Fibroblast of skin of right biceps (primary cell): ENCODE measurements at regions not wholly inside any gene's neighbourhood (a gene's known extent, or its start where the extent isn't known, plus 50 kb on each side); places are given as distances from the start of the nearest gene placed in this dataset.
A peak's percentile ranks its signal among the peaks of the same experiment; 100 is the strongest.

Experiments used
- DNase-seq: peaks from one replicate; pipeline ENCODE4 v3.0.0-alpha.2; 2013

DNA sequence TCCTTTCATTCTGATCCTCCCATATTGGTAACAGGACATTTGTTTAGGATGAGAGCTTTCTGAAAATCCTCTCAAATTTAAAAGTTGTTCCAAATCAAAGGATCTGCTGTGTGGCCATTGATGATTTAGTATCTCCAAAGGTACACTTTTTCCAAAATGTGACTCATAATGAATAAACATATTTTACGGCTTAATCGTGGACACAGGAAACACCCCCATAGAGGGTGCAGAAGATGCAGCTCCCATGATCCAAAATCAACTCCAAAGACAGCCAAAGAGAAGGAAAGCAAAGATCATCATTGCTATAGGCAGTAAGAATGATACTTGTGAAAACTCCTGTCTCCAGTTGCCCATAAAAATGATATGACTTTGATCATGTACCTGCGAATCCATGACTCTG, 239.7 kb downstream of the PIK3R1 start:
- DNase-seq = peak; percentile 42

DNA sequence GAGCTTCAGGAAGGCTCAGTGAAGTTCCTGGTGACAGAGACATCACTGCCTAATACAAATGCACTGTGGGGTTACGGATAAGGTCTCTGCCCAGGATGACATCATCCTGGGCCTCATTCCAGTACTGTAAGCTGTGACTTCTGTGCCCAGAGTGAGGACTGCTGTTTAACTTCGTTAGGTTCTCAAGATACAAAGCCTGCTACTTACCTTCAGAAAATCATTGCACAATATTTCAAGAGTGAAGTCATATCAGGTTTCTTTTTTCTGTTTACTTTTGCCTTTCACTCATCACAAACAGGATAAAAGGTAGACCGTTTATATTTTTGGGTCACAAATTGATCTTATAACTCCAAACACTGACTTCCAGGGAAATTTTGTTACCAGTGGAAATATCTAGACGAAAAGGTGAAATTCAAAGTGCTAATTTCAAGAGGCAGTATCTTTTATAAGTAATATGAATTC, 241.2 kb downstream of the PIK3R1 start:
- DNase-seq = peak; percentile 61

DNA sequence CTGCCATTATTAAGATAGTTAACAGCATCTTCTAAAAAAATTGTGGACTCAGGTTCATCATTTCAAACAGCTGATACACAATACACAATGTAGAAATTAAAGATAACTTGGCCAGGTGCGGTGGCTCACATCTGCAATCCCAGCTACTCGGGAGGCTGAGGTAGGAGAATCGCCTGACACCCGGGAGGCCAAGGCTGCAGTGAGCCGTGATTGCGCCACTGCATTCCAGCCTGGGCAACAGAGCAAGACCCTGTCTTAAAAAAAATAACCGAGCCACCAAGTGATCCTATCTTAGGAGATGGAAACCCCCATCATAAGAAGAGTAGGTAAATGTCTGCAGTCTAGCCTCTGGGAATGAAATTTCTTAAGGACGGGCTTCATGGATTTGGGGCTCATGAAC, 241.7 kb downstream of the PIK3R1 start:
- no peak for DNase-seq

DNA sequence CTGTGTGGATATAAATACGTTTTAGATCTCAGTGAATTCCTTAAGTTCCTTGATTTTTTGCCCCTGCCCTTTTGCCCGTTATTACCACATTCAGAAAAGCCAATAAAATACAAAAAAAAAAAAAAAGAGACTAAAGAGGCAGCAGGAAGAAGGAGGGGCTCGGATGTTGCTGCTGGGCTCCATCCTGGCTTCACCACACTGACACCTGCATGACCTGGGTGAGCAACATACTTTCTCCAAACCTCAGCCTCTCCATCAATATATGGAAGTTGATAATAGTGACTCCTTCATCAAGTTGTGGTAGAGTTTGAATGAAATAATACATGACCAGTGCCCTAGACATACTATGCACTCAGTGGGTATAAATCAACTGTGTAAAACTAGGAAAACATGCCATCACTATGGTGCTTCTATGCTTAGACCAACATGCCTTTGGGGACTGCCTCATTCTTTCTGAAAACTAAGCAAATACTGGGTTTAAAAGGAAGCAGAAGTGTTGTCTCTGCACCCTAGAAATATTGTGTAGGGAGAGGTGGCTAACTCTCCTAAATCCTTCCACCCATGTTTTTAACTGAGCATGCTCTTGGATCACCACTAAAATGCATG, 243.0 kb downstream of the PIK3R1 start:
- DNase-seq = no peak

DNA sequence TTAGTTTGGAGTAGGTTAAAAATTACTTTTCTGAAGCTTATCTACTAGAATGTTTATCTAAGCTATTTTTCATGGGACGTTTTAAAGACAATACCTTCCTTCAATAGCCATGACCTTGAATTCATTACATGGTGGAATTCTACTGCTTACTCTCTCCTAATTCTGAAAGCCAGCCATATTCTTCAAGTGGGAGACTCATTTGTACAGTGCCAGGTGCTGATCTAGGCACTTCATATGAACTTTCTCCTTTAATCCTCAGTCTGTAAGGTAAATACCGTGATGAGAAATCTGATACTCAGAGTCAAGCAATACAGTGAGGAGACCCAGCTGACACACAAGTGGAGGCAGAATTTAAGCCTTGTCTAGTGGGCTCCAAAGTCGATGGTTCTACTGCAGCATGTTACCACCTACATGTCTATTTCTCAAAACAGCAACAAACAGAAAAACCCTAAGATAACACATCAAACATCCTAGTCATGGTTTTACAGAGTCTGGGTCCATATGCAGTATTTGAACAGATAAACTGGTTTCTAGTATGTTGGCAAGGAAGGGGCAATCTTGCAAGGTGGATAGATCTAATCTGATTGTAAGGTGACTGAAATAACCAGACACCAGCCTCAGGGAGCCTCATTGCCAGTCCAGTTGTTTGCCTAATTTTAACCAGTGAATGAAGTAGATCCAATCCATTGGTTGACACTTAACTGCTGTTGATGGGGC, 243.7 kb downstream of the PIK3R1 start:
- DNase-seq = no peak

DNA sequence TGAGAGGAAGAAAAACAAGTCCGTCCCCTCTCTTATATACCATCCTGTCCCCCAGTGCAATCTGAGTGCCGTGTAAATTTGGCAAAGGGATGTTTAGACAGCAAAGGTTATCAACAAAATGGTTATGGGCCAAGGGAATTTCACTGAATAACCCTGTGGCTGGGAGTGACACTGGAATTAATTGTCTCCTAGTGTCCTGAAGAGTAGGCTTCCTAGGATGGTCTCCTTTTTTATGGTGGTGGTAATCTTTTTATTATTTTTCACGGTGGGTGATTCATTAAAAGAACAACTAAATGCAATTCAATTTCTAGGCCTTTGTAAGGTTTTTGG, 244.2 kb downstream of the PIK3R1 start:
- no peak for DNase-seq

DNA sequence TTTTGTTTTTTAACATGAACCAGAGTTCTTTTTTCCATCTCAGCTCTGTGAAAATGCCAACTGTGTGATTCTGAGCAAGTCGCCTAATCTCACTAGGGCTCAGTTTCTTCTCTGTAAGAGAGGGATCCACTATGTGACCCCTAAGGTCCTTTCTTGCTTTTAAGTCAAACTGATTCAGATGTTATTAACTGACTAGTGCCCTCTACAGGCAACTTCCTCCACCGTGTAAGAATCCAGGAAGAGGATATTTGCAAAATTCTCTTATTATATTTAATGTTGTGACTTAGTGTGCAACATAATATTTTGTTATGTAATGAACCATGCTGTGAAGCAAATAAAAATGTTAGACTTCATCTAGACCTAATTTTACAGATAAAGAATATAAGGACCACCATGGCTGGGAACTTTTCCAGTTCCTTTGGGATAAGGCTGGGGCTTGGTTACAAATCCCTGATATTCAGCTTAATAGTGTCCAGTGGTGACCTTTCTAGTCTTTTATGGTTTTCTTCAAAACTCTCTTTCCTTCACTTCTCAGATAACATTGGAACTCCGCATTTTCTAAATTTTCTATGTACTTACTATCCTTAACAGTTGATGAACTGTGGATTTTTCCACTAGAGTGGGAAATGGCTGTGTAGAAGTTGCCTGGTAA, 244.7 kb downstream of the PIK3R1 start:
- peak; percentile 56 for DNase-seq

DNA sequence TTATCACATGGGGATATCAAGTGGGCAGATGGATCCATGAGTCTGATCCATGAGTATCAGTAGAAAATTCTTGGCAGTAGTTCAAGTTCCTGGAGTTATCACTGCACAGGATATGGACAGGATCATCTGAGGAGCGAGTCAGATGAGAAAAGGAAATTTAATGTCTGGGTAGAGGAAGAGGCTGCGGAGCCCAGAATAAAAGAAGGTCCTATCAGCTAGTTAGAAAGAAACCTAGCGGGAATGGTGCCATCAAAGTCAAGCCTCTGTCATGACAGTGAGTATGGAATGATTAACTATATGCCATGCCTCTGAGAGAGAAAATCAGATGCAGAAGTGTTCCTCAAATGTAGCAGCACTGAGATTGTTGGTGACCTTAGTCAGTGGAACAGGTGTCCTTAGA, 248.1 kb downstream of the PIK3R1 start:
- no peak for DNase-seq

DNA sequence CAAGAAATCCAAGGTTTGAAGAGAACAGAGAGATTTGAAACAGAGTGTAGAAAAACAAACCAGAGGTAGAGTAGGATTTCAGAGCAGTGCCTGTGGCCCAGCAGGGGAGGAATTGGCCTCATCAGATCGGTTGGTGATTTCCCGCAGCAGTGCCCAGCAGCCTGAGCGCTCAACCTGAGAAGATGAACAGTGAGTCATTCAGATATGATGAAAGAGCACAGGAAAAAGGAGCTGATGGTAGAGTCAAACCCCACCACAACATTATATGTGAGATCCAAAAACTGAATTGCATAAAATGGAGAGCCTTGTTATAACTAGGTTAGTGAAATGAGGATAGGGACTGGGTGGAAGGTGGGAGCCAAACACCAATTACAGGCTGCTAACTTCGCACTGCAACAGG, 248.9 kb downstream of the PIK3R1 start:
- peak; percentile 52 for DNase-seq

DNA sequence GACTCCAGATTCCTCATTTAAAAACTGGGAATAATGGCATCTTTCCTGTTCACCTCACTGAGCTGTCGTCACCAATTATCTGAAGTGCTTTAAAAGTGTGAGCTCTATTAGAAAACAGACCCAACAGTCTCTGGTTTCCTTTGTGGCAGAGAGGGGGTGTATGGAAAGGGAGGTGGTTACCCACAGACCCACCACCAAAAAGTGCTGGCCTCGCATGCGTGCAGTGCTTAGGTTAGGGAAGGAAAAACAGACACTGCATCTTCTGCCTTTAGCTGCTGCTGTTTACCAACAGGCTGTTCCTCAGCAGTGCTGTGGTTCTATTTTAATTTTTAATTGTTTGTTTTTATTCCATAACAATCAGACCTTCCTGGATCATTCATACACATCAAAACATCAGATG, 249.6 kb downstream of the PIK3R1 start:
- DNase-seq = no peak

DNA sequence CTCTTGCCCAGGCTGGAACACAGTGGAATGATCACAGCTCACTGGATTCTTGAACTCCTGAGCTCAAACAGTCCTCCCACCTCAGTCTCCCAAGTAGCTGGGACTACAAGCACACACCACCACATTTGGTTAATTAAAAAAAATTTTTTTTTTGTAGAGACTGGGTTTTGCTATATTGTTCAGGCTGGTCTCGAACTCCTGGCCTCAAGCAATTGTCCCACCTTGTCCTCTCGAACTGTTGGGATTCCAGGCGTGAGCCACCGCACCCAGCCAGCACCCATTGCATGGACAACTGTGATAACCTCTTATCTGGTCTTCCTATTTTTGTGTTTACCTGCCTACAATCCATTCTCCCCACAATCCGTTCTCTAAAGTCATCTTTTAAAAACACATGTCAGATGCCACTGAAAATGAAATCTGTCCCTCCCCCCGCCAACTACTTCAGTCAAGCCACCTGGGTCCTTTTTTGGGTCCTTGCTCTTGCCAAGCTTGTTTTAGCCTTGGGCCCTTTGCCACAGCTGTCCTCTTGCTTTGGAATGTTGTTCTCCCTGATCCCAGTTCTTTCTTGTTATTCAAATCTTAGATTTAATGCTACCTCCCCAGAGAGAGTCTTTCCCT, 250.5 kb downstream of the PIK3R1 start:
- no peak for DNase-seq

DNA sequence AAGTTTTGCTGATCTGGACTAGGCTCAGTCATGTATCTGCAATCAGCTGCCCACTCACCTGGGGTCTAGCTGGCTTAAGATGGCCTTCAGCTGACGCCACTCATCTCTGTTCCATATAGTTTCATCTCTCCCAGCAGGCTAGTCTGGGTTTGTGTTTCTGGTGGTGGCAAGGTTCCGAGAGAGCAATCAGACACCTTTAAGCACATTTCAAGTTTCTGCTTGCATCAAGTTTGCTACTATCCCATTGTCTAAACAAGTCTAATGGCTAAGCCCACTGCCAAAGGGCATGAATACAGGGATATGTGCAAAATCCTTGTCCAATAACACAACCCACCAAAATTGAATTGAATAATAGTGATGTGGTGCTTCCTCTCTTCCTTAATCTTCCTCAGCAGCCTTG, 251.7 kb downstream of the PIK3R1 start:
- DNase-seq = no peak

DNA sequence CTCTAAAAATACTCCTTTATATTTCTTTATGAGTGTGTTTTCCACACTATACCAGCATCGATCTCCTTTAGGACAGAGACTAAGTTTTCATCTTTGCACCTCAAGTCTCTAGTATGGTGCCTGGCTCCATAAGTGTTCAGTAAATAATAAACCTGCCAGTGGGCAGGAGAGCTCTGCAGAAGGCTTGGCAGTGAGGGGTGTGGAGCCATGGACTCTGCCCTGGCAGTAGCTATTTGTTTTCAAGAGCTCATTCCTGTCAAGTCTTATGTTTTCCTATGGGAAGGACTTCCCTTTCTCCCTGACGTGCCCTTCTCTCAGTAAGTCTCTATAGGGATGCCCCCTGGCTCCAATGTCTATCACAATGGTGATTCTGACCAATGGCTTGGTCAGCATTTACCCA, 252.2 kb downstream of the PIK3R1 start:
- DNase-seq = no peak

DNA sequence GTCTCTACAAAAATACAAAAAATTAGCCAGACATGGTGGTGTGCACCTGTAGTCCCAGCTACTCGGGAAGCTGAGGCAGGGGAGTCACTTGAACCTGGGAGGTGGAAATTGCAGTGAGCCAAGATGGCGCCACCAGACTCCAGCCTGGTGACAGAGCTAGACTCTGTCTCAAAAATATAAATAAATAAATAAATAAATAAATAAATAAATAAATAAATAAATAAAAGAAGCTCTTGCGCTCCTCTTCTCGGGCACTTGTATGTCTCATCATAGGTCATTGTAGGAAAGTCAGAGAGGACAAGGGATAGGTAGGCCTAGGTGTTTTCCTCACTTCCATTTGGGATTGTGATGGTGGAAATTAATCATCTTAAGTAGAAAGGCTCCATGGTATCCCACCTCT, 252.8 kb downstream of the PIK3R1 start:
- no peak for DNase-seq

DNA sequence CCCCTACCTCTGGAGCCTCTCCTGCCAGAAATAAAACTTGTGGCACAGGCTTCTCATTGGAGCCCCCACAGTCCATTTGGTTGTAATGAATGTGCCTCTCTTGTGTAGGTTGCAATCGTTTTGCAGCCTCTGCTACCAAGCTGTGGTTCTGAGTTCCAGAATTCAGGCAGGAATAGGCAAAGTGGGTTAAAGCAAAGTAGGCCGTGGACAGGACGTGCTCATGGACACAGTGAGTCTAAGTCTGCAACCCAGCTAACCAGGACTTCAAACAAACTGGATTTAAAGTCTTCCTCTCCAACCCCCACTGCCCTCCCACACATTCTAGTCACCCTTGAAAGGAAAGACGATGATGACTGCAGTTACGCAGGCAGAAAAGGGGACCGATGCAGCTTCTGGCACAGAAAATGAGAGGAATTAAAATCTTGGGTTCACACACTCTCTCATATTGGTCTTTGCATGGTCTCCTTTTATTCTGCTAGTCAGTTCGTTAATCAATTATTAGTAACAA, 260.0 kb downstream of the PIK3R1 start:
- no peak for DNase-seq

DNA sequence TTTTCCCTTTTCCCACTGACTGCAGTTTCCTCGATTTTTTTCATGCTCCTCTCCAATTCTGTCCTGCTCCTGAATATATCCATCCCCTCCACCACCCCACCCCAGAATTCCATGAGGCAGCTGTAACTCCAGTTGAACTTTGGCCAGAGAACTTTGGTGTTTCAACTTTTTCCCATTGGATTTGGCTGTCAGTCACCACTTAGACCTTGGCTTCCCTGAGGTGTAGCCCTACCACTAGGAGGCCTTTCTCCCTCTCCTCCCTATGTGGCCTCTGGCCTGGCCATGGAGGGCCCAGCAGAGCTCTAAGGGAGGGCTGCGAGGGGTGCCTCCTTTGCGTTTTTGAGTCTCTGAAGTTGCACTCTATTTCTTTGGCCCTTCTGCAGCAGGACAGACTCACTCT, 261.3 kb downstream of the PIK3R1 start:
- DNase-seq = no peak

DNA sequence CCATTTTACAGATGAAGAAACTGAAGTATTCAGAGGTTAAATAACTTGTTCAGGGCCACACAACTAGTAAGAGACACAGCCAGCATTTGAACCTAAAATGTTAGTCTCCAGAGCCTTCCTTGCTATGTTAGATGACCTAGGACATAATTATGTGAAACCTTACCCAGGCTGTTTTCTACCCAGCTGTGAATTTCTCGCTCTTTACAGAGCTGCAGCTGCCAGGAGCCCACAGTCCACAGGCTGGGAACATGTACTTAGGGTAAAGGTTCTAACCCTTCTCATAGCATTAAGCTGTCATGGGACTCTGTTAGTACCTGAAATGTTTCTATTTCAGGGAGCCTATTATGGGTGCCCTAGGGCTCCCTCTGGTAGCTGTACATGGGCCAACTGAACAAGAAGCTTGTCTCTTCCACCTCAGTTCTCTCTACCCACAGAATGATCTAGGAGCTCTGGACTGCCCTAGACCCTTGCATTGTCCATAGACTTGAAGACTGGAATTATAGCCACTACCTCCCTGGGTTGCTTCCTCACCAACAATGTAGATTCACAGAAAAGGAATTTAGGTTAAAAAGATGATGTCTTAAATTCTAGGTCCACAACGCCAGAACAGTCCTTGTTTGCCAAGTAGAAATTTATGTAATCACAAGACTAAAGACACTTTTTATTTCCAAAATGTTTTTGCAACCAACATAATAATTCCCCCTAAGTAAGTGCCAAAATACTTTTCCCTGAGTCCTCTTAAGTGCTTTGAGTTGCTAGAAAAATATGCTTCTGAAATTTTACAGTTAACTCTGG, 262.9 kb downstream of the PIK3R1 start:
- peak; percentile 61 for DNase-seq

DNA sequence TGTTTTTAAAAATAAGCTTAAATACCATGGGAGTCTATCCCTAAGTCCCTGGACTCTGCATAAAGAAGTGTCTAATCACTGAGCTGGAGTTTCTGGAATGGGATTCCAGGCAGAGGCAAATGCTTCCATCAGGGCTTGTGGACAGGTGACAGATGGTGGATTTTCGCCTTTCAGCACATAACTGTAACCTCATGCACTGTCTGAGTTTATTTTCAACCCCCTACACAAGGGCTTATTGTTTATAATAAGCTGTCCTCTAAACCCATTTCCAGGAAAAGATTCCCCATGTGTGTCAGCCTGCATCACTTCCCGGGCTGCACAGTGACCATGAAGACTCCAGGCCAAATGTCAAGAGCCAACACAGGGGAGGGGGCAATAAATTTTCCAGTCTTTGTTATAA, 264.0 kb downstream of the PIK3R1 start:
- DNase-seq = no peak

DNA sequence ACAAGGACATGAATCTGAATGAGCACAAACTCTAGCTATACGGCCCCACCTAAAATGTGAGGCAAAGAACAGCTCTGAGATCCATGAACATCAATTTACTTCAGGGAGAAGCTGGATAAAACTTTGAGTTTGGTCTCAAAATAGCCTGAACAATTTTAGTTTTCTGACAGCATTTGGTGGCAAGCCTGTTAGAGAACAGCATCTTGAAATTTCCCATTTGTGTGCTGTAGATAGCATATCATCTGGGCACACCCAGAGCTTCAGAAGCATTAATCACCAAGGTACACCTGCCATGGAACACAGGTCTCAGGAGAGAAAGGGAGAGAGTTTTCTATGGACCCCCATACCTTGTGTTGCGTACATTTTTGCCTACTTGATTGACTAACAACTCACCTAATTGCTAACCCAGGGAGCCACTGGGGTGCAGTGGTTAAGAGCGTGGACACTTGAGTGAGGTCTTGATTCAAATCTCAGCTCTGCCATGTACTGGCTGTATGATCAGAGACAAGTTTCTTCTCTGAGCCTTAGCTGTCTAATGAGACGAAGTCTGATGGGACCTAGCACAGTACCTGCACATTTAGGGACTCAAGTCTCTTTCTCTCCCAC, 264.9 kb downstream of the PIK3R1 start:
- DNase-seq = no peak

DNA sequence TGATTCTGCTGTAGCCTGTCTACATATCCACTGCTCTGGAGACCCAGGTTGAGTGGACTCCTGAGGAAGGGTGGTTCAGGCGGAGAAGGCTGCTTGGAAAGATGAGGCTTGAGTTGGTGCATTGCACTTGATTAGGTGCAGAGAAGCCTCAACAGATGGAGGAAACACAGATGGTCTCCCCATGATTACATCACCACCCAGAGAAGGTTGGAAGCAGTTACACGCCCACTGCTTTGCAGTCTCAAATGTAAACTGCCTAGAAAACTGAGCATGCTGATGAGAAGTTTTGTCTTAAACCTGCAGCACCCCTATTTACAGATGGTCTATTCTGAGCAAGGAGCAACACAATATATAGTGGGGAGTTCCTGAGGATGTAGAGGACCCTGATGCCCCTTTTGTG, 266.6 kb downstream of the PIK3R1 start:
- DNase-seq = no peak

DNA sequence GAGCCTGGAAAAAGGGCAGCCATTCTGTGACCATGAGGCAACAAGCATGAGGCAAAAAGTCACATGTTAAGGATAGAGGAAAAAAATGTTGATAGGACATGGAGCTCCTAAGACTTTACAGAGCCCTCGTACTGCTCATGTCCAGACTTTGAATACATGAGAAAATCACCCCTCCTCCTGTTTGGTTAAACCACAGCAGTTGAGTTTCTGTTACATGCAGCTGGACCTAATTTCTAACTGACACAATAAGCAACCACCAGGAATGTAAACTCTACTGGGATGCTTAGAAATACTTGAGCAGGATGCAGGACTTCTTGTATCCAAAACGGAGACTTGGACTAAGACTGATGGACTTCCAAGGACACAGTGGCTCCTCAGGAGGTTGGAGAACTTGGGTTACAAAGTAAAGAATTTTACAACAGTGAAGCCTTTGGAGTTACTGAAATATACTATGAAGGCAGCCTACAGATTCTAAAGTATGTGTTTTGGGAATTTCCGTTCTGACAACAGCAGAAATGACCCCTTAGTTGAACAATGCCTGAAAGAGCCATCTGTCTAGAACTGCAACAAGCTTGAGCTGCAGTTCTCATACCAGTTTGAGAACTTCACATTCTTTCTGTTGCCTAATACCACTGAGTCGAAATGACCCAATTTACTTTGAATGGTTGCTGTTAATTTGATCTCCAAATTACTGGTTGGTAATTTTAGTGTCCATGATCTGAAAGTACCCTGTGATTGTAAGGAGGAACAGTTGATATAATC, 268.9 kb downstream of the PIK3R1 start:
- DNase-seq = peak; percentile 87

DNA sequence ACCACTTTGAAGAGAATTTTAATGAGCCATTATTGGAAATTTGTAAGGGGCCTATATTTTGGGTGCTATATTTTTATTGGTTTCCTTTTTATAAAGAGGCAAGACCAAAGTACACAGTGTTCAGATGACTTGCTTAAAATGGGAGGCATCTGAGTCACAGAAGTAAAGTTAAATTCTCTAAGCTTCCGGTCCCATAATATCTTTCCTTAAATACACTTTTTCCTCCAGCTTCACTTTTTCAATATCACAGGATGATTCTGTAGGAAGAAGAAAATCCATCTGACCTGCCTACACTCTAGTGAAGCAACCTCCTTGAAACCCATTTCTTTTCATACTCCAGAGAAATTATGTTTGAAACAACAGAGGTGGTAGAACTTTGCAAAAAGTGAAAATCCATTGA, 274.0 kb downstream of the PIK3R1 start:
- no peak for DNase-seq
